ENCODE measurements at regions not wholly inside any gene's neighbourhood (a gene's known extent, or its start where the extent isn't known, plus 50 kb on each side); places are given as distances from the start of the nearest gene placed in this dataset.

GRCh38 chr4:14323191-14323590, 679.1 kb upstream of the CPEB2 start:
- H3K9me3 Mint-ChIP-seq, result peaks cover 0 to 13% (median 9%) of the 10 kb centered on the region in 7 donors
- no peaks in the 10 kb centered on the region for H3K27me3 Mint-ChIP-seq
- DNase-seq, result no peak
- H3K27ac Mint-ChIP-seq, result peak overlapping the region in 1 of 6 donors; percentile 28
- no peak for ATAC-seq (ENCODE audit: low read depth in 2 of 2)
- H3K4me3 Mint-ChIP-seq, result no peak overlapping the region
- H3K36me3 Mint-ChIP-seq, result no peaks in the 10 kb centered on the region
- H3K4me1 Mint-ChIP-seq, result no peaks in the 10 kb centered on the region

GRCh38 chr4:14329228-14329627, 673.1 kb upstream of the CPEB2 start:
- Mint-ChIP-seq H3K9me3 (peaks cover 0 to 18% (median 9%) of the 10 kb centered on the region in 7 donors), H3K4me3 (no peak overlapping the region), H3K27ac (no peak overlapping the region), H3K36me3 (no peaks in the 10 kb centered on the region), H3K27me3 (no peaks in the 10 kb centered on the region), H3K4me1 (no peaks in the 10 kb centered on the region)
- ATAC-seq (ENCODE audit: low read depth in 2 of 2) (no peak), DNase-seq (no peak)

GRCh38 chr4:14333616-14334015, 668.7 kb upstream of the CPEB2 start:
- no peaks in the 10 kb centered on the region for H3K27me3 Mint-ChIP-seq
- peaks cover 0 to under 1% (median 0%) of the 10 kb centered on the region in 3 donors for H3K4me1 Mint-ChIP-seq
- ATAC-seq (ENCODE audit: low read depth in 2 of 2) (no peak), DNase-seq (no peak)
- H3K27ac Mint-ChIP-seq, result no peak overlapping the region
- H3K4me3 Mint-ChIP-seq, result no peak overlapping the region
- H3K9me3 Mint-ChIP-seq, result peaks cover 0 to 9% (median 0%) of the 10 kb centered on the region in 7 donors
- no peaks in the 10 kb centered on the region for H3K36me3 Mint-ChIP-seq

GRCh38 chr4:14334166-14334565, 668.1 kb upstream of the CPEB2 start:
- no peak for ATAC-seq (ENCODE audit: low read depth in 2 of 2)
- Mint-ChIP-seq H3K27ac (no peak overlapping the region), H3K36me3 (no peaks in the 10 kb centered on the region)

GRCh38 chr4:14335872-14336271, 666.4 kb upstream of the CPEB2 start:
- no peaks in the 10 kb centered on the region for H3K27me3 Mint-ChIP-seq
- H3K36me3 Mint-ChIP-seq, result no peaks in the 10 kb centered on the region
- H3K4me1 Mint-ChIP-seq, result peaks cover 8 to 17% (median 11%) of the 10 kb centered on the region in 3 donors
- H3K9me3 Mint-ChIP-seq, result peaks cover 0 to 9% (median 0%) of the 10 kb centered on the region in 7 donors
- H3K4me3 Mint-ChIP-seq, result no peak overlapping the region
- ATAC-seq (ENCODE audit: low read depth in 2 of 2), result no peak
- no peak for DNase-seq
- H3K27ac Mint-ChIP-seq, result no peak overlapping the region

More at GRCh38 chr4:14334166-14334565, 668.1 kb upstream of the CPEB2 start:
- no peak overlapping the region for H3K4me3 Mint-ChIP-seq
- H3K27me3 Mint-ChIP-seq, result no peaks in the 10 kb centered on the region
- peaks cover 0 to 9% (median 0%) of the 10 kb centered on the region in 7 donors for H3K9me3 Mint-ChIP-seq
- DNase-seq, result no peak
- H3K4me1 Mint-ChIP-seq, result peaks cover 4 to 6% (median 5%) of the 10 kb centered on the region in 3 donors

GRCh38 chr4:14336656-14337055, 665.6 kb upstream of the CPEB2 start:
- ATAC-seq (ENCODE audit: low read depth in 2 of 2), result no peak
- Mint-ChIP-seq H3K27me3 (no peaks in the 10 kb centered on the region), H3K27ac (no peak overlapping the region)

GRCh38 chr4:14337892-14338584, 664.2 kb upstream of the CPEB2 start:
- no peaks in the 10 kb centered on the region for H3K27me3 Mint-ChIP-seq
- DNase-seq, result no peak
- H3K4me1 Mint-ChIP-seq, result peaks cover 8 to 17% (median 11%) of the 10 kb centered on the region in 3 donors
- no peak overlapping the region for H3K4me3 Mint-ChIP-seq
- no peaks in the 10 kb centered on the region for H3K36me3 Mint-ChIP-seq
- H3K27ac Mint-ChIP-seq, result no peak overlapping the region
- peaks cover 0 to 9% (median 0%) of the 10 kb centered on the region in 7 donors for H3K9me3 Mint-ChIP-seq
- no peak for ATAC-seq (ENCODE audit: low read depth in 2 of 2)

More at GRCh38 chr4:14336656-14337055, 665.6 kb upstream of the CPEB2 start:
- peaks cover 0 to 9% (median 0%) of the 10 kb centered on the region in 7 donors for H3K9me3 Mint-ChIP-seq
- H3K4me1 Mint-ChIP-seq, result peaks cover 8 to 17% (median 11%) of the 10 kb centered on the region in 3 donors
- no peaks in the 10 kb centered on the region for H3K36me3 Mint-ChIP-seq
- DNase-seq, result no peak
- no peak overlapping the region for H3K4me3 Mint-ChIP-seq

GRCh38 chr4:14338585-14339265, 663.6 kb upstream of the CPEB2 start:
- H3K4me3 Mint-ChIP-seq, result no peak overlapping the region

GRCh38 chr4:14339715-14340114, 662.6 kb upstream of the CPEB2 start:
- no peaks in the 10 kb centered on the region for H3K27me3 Mint-ChIP-seq
- ATAC-seq (ENCODE audit: low read depth in 2 of 2) (no peak), DNase-seq (no peak)
- no peaks in the 10 kb centered on the region for H3K36me3 Mint-ChIP-seq
- H3K9me3 Mint-ChIP-seq, result peaks cover 0 to 3% (median 0%) of the 10 kb centered on the region in 7 donors
- no peak overlapping the region for H3K27ac Mint-ChIP-seq
- H3K4me3 Mint-ChIP-seq, result peak overlapping the region in 1 of 8 donors; percentile 21
- peaks cover 14 to 19% (median 15%) of the 10 kb centered on the region in 3 donors for H3K4me1 Mint-ChIP-seq

More at GRCh38 chr4:14338585-14339265, 663.6 kb upstream of the CPEB2 start:
- Mint-ChIP-seq H3K9me3 (peaks cover 0 to 9% (median 0%) of the 10 kb centered on the region in 7 donors), H3K27me3 (no peaks in the 10 kb centered on the region), H3K27ac (no peak overlapping the region), H3K4me1 (peaks cover 8 to 17% (median 11%) of the 10 kb centered on the region in 3 donors), H3K36me3 (no peaks in the 10 kb centered on the region)
- ATAC-seq (ENCODE audit: low read depth in 2 of 2) (no peak), DNase-seq (no peak)

GRCh38 chr4:14340321-14340720, 662.0 kb upstream of the CPEB2 start:
- Mint-ChIP-seq H3K4me1 (peaks cover 18 to 22% (median 18%) of the 10 kb centered on the region in 3 donors), H3K27ac (no peak overlapping the region), H3K27me3 (no peaks in the 10 kb centered on the region), H3K4me3 (no peak overlapping the region), H3K9me3 (peaks cover 0 to 3% (median 0%) of the 10 kb centered on the region in 7 donors), H3K36me3 (no peaks in the 10 kb centered on the region)
- DNase-seq (no peak), ATAC-seq (ENCODE audit: low read depth in 2 of 2) (no peak)

- DNase-seq (no peak), ATAC-seq (ENCODE audit: low read depth in 2 of 2) (no peak)
- Mint-ChIP-seq H3K4me3 (peak overlapping the region in 1 of 8 donors; percentile 22), H3K27me3 (peaks cover 0 to 6% (median 5%) of the 10 kb centered on the region in 3 donors), H3K27ac (peak overlapping the region in 1 of 6 donors; percentile 35), H3K9me3 (peaks cover 0 to 3% (median 0%) of the 10 kb centered on the region in 7 donors), H3K4me1 (peaks cover 19 to 25% (median 24%) of the 10 kb centered on the region in 3 donors), H3K36me3 (no peaks in the 10 kb centered on the region)
These were observed 658.3 kb upstream of the CPEB2 start for GRCh38 chr4:14343961-14344360.

- Mint-ChIP-seq H3K27ac (no peak overlapping the region), H3K36me3 (no peaks in the 10 kb centered on the region), H3K27me3 (peaks cover 0 to 6% (median 5%) of the 10 kb centered on the region in 3 donors), H3K4me3 (no peak overlapping the region), H3K4me1 (peaks cover 11 to 16% (median 14%) of the 10 kb centered on the region in 3 donors), H3K9me3 (peaks cover 0 to 3% (median 0%) of the 10 kb centered on the region in 7 donors)
- ATAC-seq (ENCODE audit: low read depth in 2 of 2), result no peak
- DNase-seq, result no peak
These were observed 656.9 kb upstream of the CPEB2 start for GRCh38 chr4:14345356-14345775.

GRCh38 chr4:14347526-14347925, 654.8 kb upstream of the CPEB2 start:
- ATAC-seq (ENCODE audit: low read depth in 2 of 2) (no peak), DNase-seq (no peak)
- Mint-ChIP-seq H3K27ac (no peak overlapping the region), H3K4me1 (peaks cover 11 to 16% (median 14%) of the 10 kb centered on the region in 3 donors), H3K9me3 (peaks cover 0 to 3% (median 0%) of the 10 kb centered on the region in 7 donors), H3K27me3 (peaks cover 0 to 6% (median 5%) of the 10 kb centered on the region in 3 donors), H3K36me3 (no peaks in the 10 kb centered on the region), H3K4me3 (no peak overlapping the region)

Data from naive B cell (primary cell).